ENCODE measurements at regions not wholly inside any gene's neighbourhood (a gene's known extent, or its start where the extent isn't known, plus 50 kb on each side); places are given as distances from the start of the nearest gene placed in this dataset.
"Not testable (repeated sequence)": the region's sequence is repeated elsewhere in the genome, so short reads cannot be mapped to it uniquely, and the experiment has no call there.

- H3K27ac Mint-ChIP-seq = no peak overlapping the region
- ATAC-seq (no peak), DNase-seq (no peak)
- H3K9me3 Mint-ChIP-seq (ENCODE audit: insufficient read depth) = peaks cover 14% of the 10 kb centered on the region
- no peaks in the 10 kb centered on the region for H3K36me3 Mint-ChIP-seq (ENCODE audit: low read depth)
- H3K4me1 Mint-ChIP-seq (ENCODE audit: low read depth) = no peaks in the 10 kb centered on the region
- H3K4me3 Mint-ChIP-seq = no peak overlapping the region
- no peaks in the 10 kb centered on the region for H3K27me3 Mint-ChIP-seq (ENCODE audit: low read depth)
- CTCF ChIA-PET = no interaction called here
- POLR2A ChIA-PET = no interaction called here
Observed at GRCh38 chr21:20040768-20041167, 957.4 kb upstream of the NCAM2 start.

- Mint-ChIP-seq H3K4me3 (no peak overlapping the region), H3K36me3 (ENCODE audit: low read depth) (no peaks in the 10 kb centered on the region), H3K4me1 (ENCODE audit: low read depth) (no peaks in the 10 kb centered on the region), H3K27ac (no peak overlapping the region), H3K9me3 (ENCODE audit: insufficient read depth) (peaks cover 42% of the 10 kb centered on the region), H3K27me3 (ENCODE audit: low read depth) (no peaks in the 10 kb centered on the region)
- ChIA-PET CTCF (no interaction called here), POLR2A (no interaction called here)
- DNase-seq = no peak
- ATAC-seq = no peak
Observed at GRCh38 chr21:20045197-20045596, 953.0 kb upstream of the NCAM2 start.

- H3K27me3 Mint-ChIP-seq (ENCODE audit: low read depth); H3K27ac Mint-ChIP-seq; ATAC-seq; DNase-seq; POLR2A ChIA-PET; CTCF ChIA-PET; H3K4me1 Mint-ChIP-seq (ENCODE audit: low read depth); H3K36me3 Mint-ChIP-seq (ENCODE audit: low read depth); H3K4me3 Mint-ChIP-seq: not testable (repeated sequence)
- peaks cover 43% of the 10 kb centered on the region for H3K9me3 Mint-ChIP-seq (ENCODE audit: insufficient read depth)
Observed at GRCh38 chr21:20048130-20048837, 949.9 kb upstream of the NCAM2 start.

GRCh38 chr21:20083336-20083735 is 914.9 kb upstream of the NCAM2 start:
- H3K4me1 Mint-ChIP-seq (ENCODE audit: low read depth) = no peaks in the 10 kb centered on the region
- DNase-seq = no peak
- no peaks in the 10 kb centered on the region for H3K27me3 Mint-ChIP-seq (ENCODE audit: low read depth)
- ChIA-PET CTCF (no interaction called here), POLR2A (no interaction called here)
- H3K4me3 Mint-ChIP-seq = no peak overlapping the region
- H3K27ac Mint-ChIP-seq = no peak overlapping the region
- peaks cover 24% of the 10 kb centered on the region for H3K9me3 Mint-ChIP-seq (ENCODE audit: insufficient read depth)
- no peaks in the 10 kb centered on the region for H3K36me3 Mint-ChIP-seq (ENCODE audit: low read depth)
- no peak for ATAC-seq

DNA sequence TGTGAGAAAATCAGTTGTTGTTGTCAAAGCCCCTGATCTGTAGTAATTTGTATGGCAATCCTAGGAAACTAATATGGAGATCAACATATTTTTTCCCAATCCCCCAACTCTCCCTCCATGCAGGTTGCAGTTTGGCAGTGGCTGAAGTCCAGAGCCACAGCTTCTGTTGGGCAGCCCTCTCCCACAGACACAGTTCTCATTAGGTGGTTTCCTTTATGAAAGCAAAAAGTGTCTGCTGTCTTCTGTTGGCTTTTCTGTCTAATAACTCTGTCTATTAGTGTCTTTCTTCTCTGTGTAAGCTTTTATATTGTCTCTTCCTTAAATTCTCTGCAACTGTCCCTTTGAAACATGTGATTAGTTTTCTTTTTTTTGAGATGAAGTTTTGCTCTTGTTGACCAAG is 914.3 kb upstream of the NCAM2 start:
- CTCF ChIA-PET = no interaction called here
- Mint-ChIP-seq H3K27me3 (ENCODE audit: low read depth) (no peaks in the 10 kb centered on the region), H3K27ac (no peak overlapping the region)

DNA sequence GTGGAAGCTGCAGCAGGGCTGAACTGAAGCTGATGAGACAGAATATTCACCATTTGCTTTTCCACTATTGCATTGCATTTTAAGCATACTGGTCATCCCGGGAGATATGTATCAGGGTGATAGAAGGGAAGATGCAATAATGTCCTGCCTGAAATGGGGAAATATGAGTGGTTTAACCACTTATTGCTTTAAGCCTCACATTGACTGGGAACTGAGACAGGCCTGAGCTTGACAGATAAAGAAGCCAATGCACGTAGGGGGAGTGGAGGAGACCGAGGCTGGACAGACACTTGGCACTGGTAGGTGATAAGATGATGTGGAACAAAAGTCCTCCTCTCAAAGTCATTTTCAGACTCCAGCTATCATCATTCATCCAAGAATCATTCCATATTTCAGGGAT is 911.7 kb upstream of the NCAM2 start:
- no peak overlapping the region for H3K4me3 Mint-ChIP-seq
- ChIA-PET POLR2A (no interaction called here), CTCF (no interaction called here)
- H3K9me3 Mint-ChIP-seq (ENCODE audit: insufficient read depth) = peaks cover 21% of the 10 kb centered on the region
- H3K36me3 Mint-ChIP-seq (ENCODE audit: low read depth) = no peaks in the 10 kb centered on the region
- H3K4me1 Mint-ChIP-seq (ENCODE audit: low read depth) = no peaks in the 10 kb centered on the region
- DNase-seq = no peak
- no peak for ATAC-seq
- no peaks in the 10 kb centered on the region for H3K27me3 Mint-ChIP-seq (ENCODE audit: low read depth)
- no peak overlapping the region for H3K27ac Mint-ChIP-seq

More for the DNA sequence above, 914.3 kb upstream of the NCAM2 start:
- DNase-seq (no peak), ATAC-seq (no peak)
- no peaks in the 10 kb centered on the region for H3K4me1 Mint-ChIP-seq (ENCODE audit: low read depth)
- peaks cover 26% of the 10 kb centered on the region for H3K9me3 Mint-ChIP-seq (ENCODE audit: insufficient read depth)
- H3K36me3 Mint-ChIP-seq (ENCODE audit: low read depth) = no peaks in the 10 kb centered on the region
- POLR2A ChIA-PET = no interaction called here
- H3K4me3 Mint-ChIP-seq = no peak overlapping the region

DNA sequence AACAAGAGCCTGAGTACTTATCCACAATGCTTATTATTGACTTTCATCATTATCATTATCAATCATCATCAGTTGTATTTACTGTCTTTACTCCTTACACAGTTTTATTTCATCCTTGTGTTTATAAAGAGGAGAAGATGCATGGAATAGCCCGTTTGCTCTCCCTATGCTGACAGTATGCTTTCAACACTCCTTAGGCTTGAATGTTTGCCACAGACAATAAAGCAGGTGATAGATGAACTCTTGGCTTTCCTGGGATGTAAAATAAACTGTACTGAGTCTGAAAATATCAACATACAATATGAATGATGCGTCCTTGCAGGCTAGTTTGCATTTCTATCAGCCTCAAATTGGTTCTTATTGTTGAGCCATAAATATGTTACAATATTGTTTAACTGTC is 891.8 kb upstream of the NCAM2 start:
- H3K36me3 Mint-ChIP-seq (ENCODE audit: low read depth) = no peaks in the 10 kb centered on the region
- no peak for DNase-seq
- no peaks in the 10 kb centered on the region for H3K27me3 Mint-ChIP-seq (ENCODE audit: low read depth)
- ChIA-PET CTCF (no interaction called here), POLR2A (no interaction called here)
- peaks cover 7% of the 10 kb centered on the region for H3K9me3 Mint-ChIP-seq (ENCODE audit: insufficient read depth)
- no peak overlapping the region for H3K4me3 Mint-ChIP-seq
- ATAC-seq = no peak
- H3K4me1 Mint-ChIP-seq (ENCODE audit: low read depth) = no peaks in the 10 kb centered on the region
- no peak overlapping the region for H3K27ac Mint-ChIP-seq

DNA sequence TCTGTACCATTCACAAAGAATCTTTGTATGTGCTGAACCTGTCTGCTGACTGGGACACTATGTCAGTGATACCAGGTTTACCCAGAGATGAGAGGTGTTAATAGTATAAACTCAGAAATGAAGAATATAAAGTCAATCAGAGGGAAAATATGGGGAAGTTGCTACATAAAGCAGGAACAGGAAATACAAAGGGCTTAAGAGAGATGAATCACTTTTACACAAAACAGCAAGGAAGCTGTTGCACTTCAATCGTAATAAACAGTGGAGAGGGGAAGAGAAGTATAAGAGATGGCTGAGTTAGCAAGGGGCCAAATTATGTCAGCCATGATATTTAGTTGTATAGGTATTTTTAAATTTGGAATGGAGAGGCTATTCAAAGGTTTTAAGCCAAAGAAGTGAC is 890.2 kb upstream of the NCAM2 start:
- ChIA-PET CTCF (no interaction called here), POLR2A (no interaction called here)
- ATAC-seq (no peak), DNase-seq (no peak)
- Mint-ChIP-seq H3K4me1 (ENCODE audit: low read depth) (no peaks in the 10 kb centered on the region), H3K27ac (no peak overlapping the region), H3K36me3 (ENCODE audit: low read depth) (no peaks in the 10 kb centered on the region), H3K4me3 (no peak overlapping the region), H3K27me3 (ENCODE audit: low read depth) (no peaks in the 10 kb centered on the region), H3K9me3 (ENCODE audit: insufficient read depth) (peaks cover 10% of the 10 kb centered on the region)

GRCh38 chr21:20108976-20109540 is 889.2 kb upstream of the NCAM2 start:
- ATAC-seq = no peak
- no peak overlapping the region for H3K4me3 Mint-ChIP-seq
- no peaks in the 10 kb centered on the region for H3K4me1 Mint-ChIP-seq (ENCODE audit: low read depth)
- H3K27ac Mint-ChIP-seq = no peak overlapping the region
- H3K9me3 Mint-ChIP-seq (ENCODE audit: insufficient read depth) = peaks cover 14% of the 10 kb centered on the region
- no peak for DNase-seq
- H3K36me3 Mint-ChIP-seq (ENCODE audit: low read depth) = no peaks in the 10 kb centered on the region
- H3K27me3 Mint-ChIP-seq (ENCODE audit: low read depth) = no peaks in the 10 kb centered on the region
- ChIA-PET POLR2A (no interaction called here), CTCF (no interaction called here)

GRCh38 chr21:20110368-20110767 is 887.8 kb upstream of the NCAM2 start:
- POLR2A ChIA-PET = no interaction called here
- H3K9me3 Mint-ChIP-seq (ENCODE audit: insufficient read depth) = peaks cover 19% of the 10 kb centered on the region
- DNase-seq (no peak), ATAC-seq (no peak)
- no peak overlapping the region for H3K27ac Mint-ChIP-seq
- no peaks in the 10 kb centered on the region for H3K4me1 Mint-ChIP-seq (ENCODE audit: low read depth)
- no peaks in the 10 kb centered on the region for H3K27me3 Mint-ChIP-seq (ENCODE audit: low read depth)
- CTCF ChIA-PET = no interaction called here
- no peaks in the 10 kb centered on the region for H3K36me3 Mint-ChIP-seq (ENCODE audit: low read depth)
- no peak overlapping the region for H3K4me3 Mint-ChIP-seq

- ChIA-PET POLR2A (no interaction called here), CTCF (no interaction called here)
- no peak overlapping the region for H3K27ac Mint-ChIP-seq
- H3K4me3 Mint-ChIP-seq = no peak overlapping the region
- DNase-seq (no peak), ATAC-seq (no peak)
- no peaks in the 10 kb centered on the region for H3K27me3 Mint-ChIP-seq (ENCODE audit: low read depth)
- peaks cover 12% of the 10 kb centered on the region for H3K9me3 Mint-ChIP-seq (ENCODE audit: insufficient read depth)
- no peaks in the 10 kb centered on the region for H3K36me3 Mint-ChIP-seq (ENCODE audit: low read depth)
- H3K4me1 Mint-ChIP-seq (ENCODE audit: low read depth) = no peaks in the 10 kb centered on the region
Observed at GRCh38 chr21:20151741-20152140, 846.5 kb upstream of the NCAM2 start.

GRCh38 chr21:20163167-20163566 is 835.0 kb upstream of the NCAM2 start:
- ATAC-seq (no peak), DNase-seq (no peak)
- Mint-ChIP-seq H3K9me3 (ENCODE audit: insufficient read depth) (peaks cover 17% of the 10 kb centered on the region), H3K27me3 (ENCODE audit: low read depth) (no peaks in the 10 kb centered on the region), H3K4me1 (ENCODE audit: low read depth) (no peaks in the 10 kb centered on the region), H3K36me3 (ENCODE audit: low read depth) (no peaks in the 10 kb centered on the region), H3K27ac (no peak overlapping the region), H3K4me3 (no peak overlapping the region)
- ChIA-PET CTCF (no interaction called here), POLR2A (no interaction called here)

GRCh38 chr21:20167059-20167458 is 831.1 kb upstream of the NCAM2 start:
- POLR2A ChIA-PET = no interaction called here
- no peak for ATAC-seq

More at GRCh38 chr21:20167059-20167458, 831.1 kb upstream of the NCAM2 start:
- no peak for DNase-seq
- CTCF ChIA-PET = no interaction called here
- Mint-ChIP-seq H3K4me1 (ENCODE audit: low read depth) (no peaks in the 10 kb centered on the region), H3K4me3 (no peak overlapping the region), H3K36me3 (ENCODE audit: low read depth) (no peaks in the 10 kb centered on the region), H3K9me3 (ENCODE audit: insufficient read depth) (peaks cover 16% of the 10 kb centered on the region), H3K27ac (no peak overlapping the region), H3K27me3 (ENCODE audit: low read depth) (no peaks in the 10 kb centered on the region)
